GM12872 (cell line): ENCODE measurements at regions not wholly inside any gene's neighbourhood (a gene's known extent, or its start where the extent isn't known, plus 50 kb on each side); places are given as distances from the start of the nearest gene placed in this dataset.

Source experiments
- CTCF ChIP-seq: IDR thresholded peaks from 3 replicates; pipeline ENCODE4 v1.5.1; 2011; ENCODE audit warnings: low read depth, mild to moderate bottlenecking, low read length, moderate library complexity; ENCODE audit not compliant: insufficient read depth

DNA sequence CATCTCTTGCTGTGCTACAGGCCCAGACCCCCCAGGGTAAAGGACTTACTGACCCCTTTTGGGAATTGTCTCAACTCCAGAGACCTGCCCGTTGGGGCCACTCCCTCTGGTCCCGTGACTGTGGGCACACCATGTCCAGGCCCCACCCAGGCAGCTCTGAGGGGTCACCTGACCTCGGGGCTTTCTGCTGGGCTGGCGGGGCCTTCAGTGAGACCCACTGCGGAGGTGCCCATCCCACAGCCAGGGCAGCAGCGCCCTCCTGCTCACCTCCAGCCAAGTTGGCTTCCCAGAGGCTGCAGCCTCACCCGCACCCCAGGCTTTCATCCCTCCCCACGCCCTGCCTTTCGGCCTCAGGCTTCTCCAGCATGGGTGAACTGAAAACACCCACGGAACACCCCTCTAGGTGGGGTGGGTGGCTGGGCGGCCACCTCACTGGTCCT is 147.2 kb downstream of the DNAJB6 start:
- no peak for TF ChIP-seq CTCF

GRCh38 chr7:157484411-157485081 is 147.7 kb downstream of the DNAJB6 start:
- TF ChIP-seq CTCF: no peak

GRCh38 chr7:157485361-157485831 is 148.6 kb downstream of the DNAJB6 start:
- no peak for TF ChIP-seq CTCF

- TF ChIP-seq CTCF: no peak
Observed at GRCh38 chr7:157486007-157486755, 149.4 kb downstream of the DNAJB6 start.

GRCh38 chr7:157487046-157487770 is 150.4 kb downstream of the DNAJB6 start:
- TF ChIP-seq CTCF: no peak

DNA sequence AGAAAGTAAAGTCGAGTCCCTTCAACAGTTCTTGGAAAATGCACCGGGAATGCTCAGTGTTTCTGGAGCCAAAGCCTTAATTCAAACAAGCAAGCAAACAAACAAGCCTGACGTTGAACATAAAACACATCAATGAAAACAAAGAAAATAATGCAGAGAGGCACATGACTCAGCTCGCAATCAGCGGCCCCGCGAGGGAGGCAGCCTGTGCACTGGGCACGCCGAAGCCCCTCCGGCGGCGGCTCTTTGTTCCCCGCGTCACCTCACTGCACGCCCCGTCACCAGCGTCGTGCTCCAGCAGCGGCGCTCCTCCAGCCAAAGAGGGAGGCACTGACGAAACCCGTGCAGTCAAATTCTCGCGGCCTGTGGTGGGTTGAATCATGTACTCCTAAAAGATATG is 151.5 kb downstream of the DNAJB6 start:
- TF ChIP-seq CTCF: no peak

DNA sequence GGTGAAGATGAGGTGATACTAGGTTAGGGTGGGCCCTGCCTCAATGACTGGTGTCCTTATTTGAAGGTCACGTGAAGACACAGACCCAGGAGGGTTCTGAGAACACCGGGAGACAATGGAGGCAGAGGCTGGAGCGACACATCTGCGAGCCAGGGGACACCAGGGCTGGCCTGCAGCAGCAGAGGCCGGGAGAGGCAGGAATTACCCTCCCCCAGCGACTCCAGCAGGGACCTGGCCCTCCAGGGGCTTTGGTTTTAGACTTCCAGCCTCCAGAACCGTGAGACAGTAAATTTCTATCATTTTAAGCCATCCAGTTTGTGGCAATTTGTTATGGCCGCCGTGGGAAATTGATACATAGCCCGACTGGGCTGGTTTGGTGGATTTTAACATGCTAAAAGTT is 152.2 kb downstream of the DNAJB6 start:
- no peak for TF ChIP-seq CTCF
